Middle frontal gyrus (tissue), 1 donor: ENCODE measurements at regions not wholly inside any gene's neighbourhood (a gene's known extent, or its start where the extent isn't known, plus 50 kb on each side); places are given as distances from the start of the nearest gene placed in this dataset.

Source experiments
- DNase-seq: peaks from one replicate; pipeline ENCODE4 v3.0.0-alpha.2; 2015; ENCODE audit warnings: low spot score; ENCODE audit errors: extremely low spot score

DNA sequence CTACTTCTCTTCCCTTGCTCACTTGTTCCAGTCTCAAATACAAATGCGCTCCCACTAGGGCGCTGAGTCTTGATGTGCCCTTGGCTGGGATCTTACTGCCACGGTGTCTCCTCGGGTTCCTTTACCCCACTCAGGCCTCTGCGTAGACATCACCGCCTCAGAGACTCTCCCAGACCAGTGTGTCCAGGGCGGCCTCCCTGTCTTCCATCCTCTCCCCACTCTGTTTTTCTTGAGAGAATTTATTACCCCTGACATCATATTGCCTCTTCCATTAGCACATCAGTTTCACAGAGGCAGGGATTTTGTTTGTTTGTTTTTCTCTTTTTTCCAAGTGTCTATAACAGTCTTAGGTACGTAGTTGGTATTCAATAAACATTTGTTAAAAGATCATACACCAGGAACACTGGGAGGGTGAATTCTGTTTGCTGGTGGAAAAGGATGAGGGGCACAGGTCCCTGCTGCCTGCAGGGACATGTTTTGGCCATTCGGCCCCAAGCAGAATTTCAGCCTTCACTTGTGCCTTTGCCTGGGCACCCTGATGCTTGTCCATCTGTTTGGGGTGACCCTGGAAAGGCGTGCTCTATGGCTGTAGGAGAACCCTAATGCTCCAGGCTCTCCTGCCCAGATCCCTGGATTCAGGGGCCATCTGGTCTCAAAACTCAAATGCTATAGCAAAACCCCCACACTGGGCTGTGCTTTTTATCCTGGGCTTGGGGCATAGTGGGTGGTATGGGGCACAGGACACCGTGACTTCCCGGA lies 55.0 kb downstream of the RPL37A start:
- DNase-seq, result no peak

DNA sequence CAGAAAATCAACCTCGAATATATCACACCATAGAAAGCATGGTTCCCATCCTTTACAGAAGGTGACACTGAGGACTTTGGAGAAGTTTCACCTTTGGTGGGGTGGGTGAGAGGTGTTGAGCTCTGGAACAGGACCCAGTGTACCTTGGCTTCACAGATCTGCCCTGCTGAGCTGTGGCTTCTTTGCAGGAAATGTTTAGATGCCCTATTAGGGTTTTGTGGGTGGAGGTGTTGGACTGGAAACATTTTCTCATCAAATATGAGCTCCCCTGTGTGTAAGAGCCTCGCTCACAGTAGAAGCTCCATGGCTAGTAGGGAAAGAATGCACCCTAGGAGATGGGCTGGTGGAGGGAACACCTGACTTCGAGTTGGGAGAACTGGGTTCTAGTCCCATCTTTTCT lies 55.6 kb downstream of the RPL37A start:
- no peak for DNase-seq

- DNase-seq, result no peak
These were observed 56.1 kb downstream of the RPL37A start for GRCh38 chr2:216554755-216555154.

DNA sequence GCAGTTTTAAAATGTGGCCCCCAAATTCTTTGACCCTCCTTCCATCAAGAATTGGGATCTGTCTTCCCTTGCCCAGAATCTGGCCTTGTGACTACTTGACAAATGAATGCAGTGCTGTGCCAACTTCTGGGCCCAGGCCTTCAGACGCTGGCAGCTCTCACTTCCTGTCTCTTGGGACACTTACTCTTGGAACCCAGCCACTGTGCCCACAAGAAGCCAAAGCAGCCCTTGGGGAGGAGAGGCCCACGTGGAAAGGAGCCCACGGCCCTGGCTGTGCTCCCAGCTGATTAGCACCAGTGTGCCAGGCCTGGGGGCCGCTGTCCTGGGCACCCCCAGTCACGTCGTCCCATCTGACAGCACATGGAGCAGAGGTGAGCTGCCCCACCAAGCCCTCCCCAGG lies 56.6 kb downstream of the RPL37A start:
- DNase-seq, result peak; percentile 59

DNA sequence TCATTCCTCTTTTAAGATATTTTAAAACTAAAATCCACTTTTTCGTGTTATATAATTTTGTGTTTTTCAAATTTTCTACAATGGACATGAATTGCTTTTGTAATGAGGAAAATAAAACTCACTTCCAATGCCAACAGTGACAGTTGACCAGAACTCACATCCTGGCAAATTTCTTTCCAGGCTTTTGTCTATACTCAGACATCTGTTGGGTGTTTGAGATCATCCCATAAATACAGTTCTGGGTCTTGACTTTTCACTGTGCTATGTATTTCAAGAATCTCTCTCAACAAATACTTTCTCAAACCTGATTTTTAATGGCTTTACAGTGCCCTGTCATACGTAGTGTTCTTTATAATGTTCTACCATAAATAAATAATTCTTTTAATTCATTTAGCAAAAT lies 57.6 kb downstream of the RPL37A start:
- DNase-seq, result no peak

- DNase-seq, result no peak
These were observed 58.8 kb downstream of the RPL37A start for GRCh38 chr2:216557413-216557812.

DNA sequence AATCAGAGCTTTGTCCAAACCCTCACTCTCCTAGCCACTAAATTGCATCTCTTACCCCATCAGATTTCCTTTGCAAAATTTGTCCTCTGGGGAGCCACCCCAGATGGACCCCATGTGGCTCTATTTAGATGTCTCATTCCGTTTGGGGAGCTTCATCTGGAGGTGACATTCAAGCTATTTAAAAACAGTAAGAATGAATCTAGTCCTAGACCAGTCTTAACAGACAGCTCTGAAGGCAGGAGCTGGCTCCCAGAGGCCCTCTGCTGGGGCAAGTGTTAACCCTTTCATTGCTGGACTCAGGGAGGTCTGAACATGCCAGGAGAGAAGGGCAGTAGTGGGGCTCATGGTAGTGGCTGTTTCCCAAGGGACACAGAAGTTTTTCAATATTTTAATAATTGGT lies 59.2 kb downstream of the RPL37A start:
- no peak for DNase-seq

GRCh38 chr2:216559625-216560156 lies 61.0 kb downstream of the RPL37A start:
- DNase-seq, result no peak

DNA sequence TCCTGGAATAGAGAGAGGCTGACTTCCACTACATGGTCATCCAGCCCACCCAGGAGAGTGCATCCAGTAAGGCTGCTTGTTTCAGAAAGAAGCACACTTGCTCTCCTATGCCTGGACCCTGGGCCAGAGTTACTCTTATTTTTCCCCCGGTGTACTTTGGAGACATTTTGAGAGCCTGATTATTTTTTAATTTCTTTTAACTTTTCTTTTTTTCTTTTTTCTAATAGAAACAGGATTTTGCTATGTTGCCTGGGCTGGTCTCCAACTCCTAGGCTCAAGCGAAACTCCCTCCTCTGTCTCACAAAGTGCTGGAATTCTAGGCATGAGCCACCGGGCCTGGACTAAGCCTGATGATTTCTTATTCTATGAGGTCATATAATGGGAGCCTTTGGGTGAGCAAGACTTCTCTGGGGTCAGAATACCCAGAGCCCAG lies 62.2 kb downstream of the RPL37A start:
- DNase-seq, result no peak

GRCh38 chr2:216562696-216563435 lies 64.2 kb downstream of the RPL37A start:
- DNase-seq, result no peak

- DNase-seq, result no peak
These were observed 65.0 kb downstream of the RPL37A start for GRCh38 chr2:216563646-216564045.

DNA sequence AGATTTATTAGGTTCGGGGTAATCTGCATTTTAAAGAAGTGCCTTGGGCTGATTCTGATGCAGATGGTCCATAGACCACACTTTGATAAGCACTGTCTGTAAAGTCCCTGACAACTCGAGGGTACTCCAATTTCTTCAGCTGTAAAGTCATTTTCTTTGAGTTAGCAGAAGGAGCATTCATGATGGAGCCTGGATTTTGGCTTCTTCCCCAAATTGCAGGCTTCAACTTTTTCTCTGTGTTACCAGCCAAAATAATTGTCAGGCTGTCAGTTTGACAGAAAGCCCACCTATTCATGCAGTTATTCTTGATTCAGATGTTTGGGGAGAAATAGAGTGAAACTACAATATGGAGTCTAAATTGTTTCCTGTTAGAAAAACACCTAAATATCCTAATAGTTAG lies 66.0 kb downstream of the RPL37A start:
- DNase-seq, result no peak

GRCh38 chr2:216565956-216566355 lies 67.3 kb upstream of the IGFBP2 start:
- no peak for DNase-seq

GRCh38 chr2:216568576-216568975 lies 64.6 kb upstream of the IGFBP2 start:
- no peak for DNase-seq

- DNase-seq, result no peak
These were observed 63.5 kb upstream of the IGFBP2 start for GRCh38 chr2:216569765-216570164.

DNA sequence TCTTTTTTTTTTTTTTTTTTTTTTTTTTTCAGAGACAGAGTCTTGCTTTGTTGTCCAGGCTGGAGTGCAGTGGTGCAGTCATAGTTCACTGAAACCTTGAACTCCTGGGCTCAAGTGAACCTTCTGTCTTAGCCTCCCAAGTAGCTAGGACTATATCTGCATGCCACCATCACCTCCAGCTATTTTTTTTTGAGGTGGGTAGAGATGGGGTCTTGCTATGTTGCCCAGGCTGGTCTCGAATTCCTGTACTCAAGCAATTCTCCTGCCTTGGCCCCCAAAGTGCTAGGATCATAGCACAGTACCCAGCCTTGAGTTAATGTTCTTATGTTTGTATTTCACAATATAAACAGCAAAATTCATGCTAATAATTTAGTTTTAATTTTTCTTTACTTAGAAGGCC lies 62.9 kb upstream of the IGFBP2 start:
- DNase-seq, result no peak

DNA sequence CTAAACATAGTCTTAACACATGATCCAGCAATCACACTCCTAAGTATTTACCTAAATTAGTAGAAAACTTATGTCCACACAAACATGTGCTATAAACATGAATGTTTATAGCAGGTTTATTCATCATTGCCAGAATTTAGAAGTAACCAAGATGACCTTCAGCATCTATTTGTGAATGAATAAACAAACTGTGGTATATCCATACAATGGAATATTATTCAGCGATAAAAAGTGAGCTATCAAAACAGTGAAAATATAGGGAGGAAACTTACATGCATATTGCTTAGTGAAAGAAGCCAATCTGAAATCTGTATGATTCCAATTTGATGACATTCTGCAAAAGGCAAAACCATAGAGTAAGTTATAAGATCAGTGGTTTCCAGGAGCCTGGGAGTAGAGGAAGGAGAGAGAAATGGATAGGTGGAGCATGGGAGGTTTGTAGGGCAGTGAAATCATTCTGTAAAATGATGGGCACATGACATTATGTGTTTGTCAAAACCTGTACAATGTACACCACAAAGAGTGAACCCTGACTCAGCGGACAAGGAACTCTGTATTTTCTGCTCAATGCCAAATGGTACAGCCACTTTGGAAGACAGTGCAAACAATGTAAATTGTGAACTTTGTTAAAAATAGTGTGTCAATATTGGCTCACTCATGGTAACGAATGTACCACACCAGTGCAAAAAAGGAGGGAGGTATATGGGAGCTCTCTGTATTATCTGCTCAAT lies 61.9 kb upstream of the IGFBP2 start:
- DNase-seq, result no peak

GRCh38 chr2:216571909-216572513 lies 61.2 kb upstream of the IGFBP2 start:
- DNase-seq, result no peak

- DNase-seq, result no peak
These were observed 60.3 kb upstream of the IGFBP2 start for GRCh38 chr2:216572582-216573578.

DNA sequence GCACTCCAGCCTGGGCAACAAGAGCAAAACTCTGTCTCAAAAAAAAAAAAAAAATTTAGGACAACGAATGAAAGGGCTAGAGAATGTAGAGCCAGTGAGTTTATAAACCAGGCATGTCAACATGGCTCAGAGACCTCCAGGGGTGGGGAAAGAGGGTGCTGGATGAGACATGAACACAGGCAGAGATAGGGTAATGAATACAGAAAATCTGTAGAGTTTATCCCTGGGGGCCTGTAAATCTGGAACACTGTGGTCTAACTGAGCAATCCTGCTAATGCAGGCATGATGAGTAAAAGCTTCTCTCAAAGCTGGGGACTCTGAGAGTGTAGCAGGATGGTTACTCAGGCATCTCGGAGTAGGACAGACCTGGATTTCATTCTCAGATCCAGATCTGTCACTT lies 59.2 kb upstream of the IGFBP2 start:
- no peak for DNase-seq
